Adrenal gland (tissue), 9 donors: ENCODE measurements at regions not wholly inside any gene's neighbourhood (a gene's known extent, or its start where the extent isn't known, plus 50 kb on each side); places are given as distances from the start of the nearest gene placed in this dataset.

Experiments
- DNase-seq, 7 donors: peaks; one replicate each; pipeline ENCODE4 v3.0.0-alpha.2; 2019 to 2020
- H3K27ac ChIP-seq, 5 donors: fragments of 200-600 bp; sonication (generic) in 4 of 5; 1 replicate in 3 of 5; 2 replicates in 2 of 5; pipeline versions ENCODE4 v1.5.1 to v1.8.0; 2016 to 2020; ENCODE audit warnings: mild to moderate bottlenecking in 1 of 5
- H3K27me3 ChIP-seq: fragments of 200-600 bp; 2 replicates; pipeline ENCODE4 v1.8.0; 2021
- H3K36me3 ChIP-seq, 2 donors: fragments of 200-600 bp; replicated peaks in 1 of 2; 1 replicate in 1 of 2; 2 replicates in 1 of 2; pipeline versions ENCODE4 v1.5.1 to v1.8.0; 2018 to 2022
- H3K4me1 ChIP-seq, 2 donors: fragments of 200-600 bp; replicated peaks in 1 of 2; 1 replicate in 1 of 2; 2 replicates in 1 of 2; pipeline versions ENCODE4 v1.5.1 to v1.8.0; 2018 to 2021
- H3K4me3 ChIP-seq, 4 donors: fragments of 200-600 bp; sonication (generic) in 3 of 4; one replicate each; pipeline ENCODE4 v1.5.1; 2016 to 2018
- H3K9me3 ChIP-seq, 3 donors: fragments of 200-600 bp; sonication (generic) in 1 of 3; replicated peaks in 1 of 3; 1 replicate in 2 of 3; 2 replicates in 1 of 3; pipeline versions ENCODE4 v1.5.1 to v1.8.0; 2016 to 2021
- POLR2A ChIP-seq, 2 donors: fragments of 450-650 bp; IDR thresholded peaks; one replicate each; pipeline ENCODE4 v1.6.1; 2017; ENCODE audit warnings: antibody characterized with exemption in 2 of 2, mild to moderate bottlenecking in 2 of 2, moderate library complexity in 1 of 2
- WGBS, 4 donors: extraction: QIAGEN DNeasy Blood & Tissue Kit in 2 of 4; methylation state at CpG; one replicate each; pipeline versions ENCODE4 v1.1.5 to v1.1.7; 2013 to 2017; 5-methylcytosine and 5-hydroxymethylcytosine counted together
- intact Hi-C, 2 donors: fragments of 100-400 bp; cut with DNase I; formaldehyde crosslinking; loops; one replicate each; pipeline versions ENCODE4 v1.14.1 to v1.15.0; 2022 to 2023
- TF ChIP-seq, protein P1 (sequence below), 6 experiments: fragments of 450-650 bp in 4 of 6; fragments of 200-600 bp in 2 of 6; sonication (generic) in 1 of 6; IDR thresholded peaks; 1 replicate in 5 of 6; 2 replicates in 1 of 6; pipeline versions ENCODE4 v1.5.1 to v1.8.0; 2016 to 2021; ENCODE audit warnings: antibody characterized with exemption in 6 of 6, mild to moderate bottlenecking in 2 of 6, moderate library complexity in 1 of 6
- donor health status: healthy with polysubstance abuse.
- donor health status: Bipolar disorder and iron deficiency.
- donor health status: DM: yes; HTN: yes; CAD: no.
- donor health status: DM: no; HTN: no; CAD: no.
- donor health status: DM: no; HTN: no; CAD: no.

DNA sequence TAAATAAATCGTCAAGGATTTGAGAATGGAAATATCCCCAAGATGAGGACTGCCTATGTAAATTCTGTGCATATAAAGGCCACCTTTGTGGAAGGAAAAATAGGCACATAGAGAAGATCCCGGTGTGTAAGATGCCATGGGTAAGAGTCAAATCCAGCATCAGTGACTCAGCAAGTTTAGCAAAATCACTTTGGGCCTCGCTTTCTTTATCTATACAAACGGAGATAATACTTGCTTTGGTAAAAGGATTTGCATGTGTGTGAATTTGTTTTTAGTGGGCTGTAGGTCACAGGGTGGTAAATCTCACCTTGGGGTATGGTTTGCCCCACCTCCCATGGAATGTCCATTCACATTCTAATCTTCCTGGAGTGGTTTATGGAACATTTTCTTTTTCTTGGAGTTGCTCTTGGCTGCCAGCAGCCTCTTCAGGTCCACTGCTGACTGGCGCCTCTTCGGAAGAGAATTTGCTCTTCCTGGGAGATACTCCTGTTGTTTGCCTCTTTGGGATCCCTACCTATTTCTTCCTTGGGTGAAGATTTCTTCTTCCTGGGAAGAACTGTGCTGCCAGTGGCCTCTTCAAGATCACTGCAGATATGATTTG is 587.6 kb downstream of the CDH11 start:
- Histone ChIP-seq H3K36me3 (no peaks in the 10 kb centered on the region), H3K4me1 (no peaks in the 10 kb centered on the region), H3K4me3 (no peak overlapping the region), H3K9me3 (no peaks in the 10 kb centered on the region), H3K27ac (no peak overlapping the region), H3K27me3 (no peaks in the 10 kb centered on the region)
- DNase-seq: no peak
- no peak for TF ChIP-seq POLR2A (IDR thresholded peaks at IDR 0.05)
- TF ChIP-seq, protein P1, sequence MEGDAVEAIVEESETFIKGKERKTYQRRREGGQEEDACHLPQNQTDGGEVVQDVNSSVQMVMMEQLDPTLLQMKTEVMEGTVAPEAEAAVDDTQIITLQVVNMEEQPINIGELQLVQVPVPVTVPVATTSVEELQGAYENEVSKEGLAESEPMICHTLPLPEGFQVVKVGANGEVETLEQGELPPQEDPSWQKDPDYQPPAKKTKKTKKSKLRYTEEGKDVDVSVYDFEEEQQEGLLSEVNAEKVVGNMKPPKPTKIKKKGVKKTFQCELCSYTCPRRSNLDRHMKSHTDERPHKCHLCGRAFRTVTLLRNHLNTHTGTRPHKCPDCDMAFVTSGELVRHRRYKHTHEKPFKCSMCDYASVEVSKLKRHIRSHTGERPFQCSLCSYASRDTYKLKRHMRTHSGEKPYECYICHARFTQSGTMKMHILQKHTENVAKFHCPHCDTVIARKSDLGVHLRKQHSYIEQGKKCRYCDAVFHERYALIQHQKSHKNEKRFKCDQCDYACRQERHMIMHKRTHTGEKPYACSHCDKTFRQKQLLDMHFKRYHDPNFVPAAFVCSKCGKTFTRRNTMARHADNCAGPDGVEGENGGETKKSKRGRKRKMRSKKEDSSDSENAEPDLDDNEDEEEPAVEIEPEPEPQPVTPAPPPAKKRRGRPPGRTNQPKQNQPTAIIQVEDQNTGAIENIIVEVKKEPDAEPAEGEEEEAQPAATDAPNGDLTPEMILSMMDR (IDR thresholded peaks at IDR 0.05): no peak
- 84 to 92% (median 87%) methylated on average over 6 of the region's 6 CpGs for WGBS, 4 donors
- intact Hi-C loops: no loop called here

DNA sequence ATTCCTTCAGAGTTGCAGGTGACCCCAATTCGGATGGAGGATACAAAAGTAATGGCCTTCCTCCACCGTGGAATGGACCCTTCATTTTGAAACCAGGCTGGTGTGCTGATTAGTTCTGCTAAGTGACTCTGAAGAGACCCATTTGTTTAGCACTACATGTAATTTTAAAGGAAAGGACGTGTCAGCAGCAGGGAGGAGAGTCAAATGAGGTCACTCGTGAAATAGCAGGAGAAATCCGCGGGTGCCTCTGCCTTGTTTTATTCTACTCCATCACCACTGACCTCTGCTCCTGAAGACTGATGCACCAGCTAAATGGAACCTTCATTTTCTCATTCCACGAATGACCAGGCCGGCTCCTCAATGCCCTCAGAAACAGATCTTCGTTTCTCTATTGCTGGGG is 589.2 kb downstream of the CDH11 start:
- TF ChIP-seq, protein P1 (IDR thresholded peaks at IDR 0.05): no peak
- TF ChIP-seq POLR2A (IDR thresholded peaks at IDR 0.05): no peak
- 72 to 83% (median 81%) methylated on average over 9 of the region's 9 CpGs for WGBS, 4 donors
- no peaks in the 10 kb centered on the region for H3K9me3 ChIP-seq
- H3K4me3 ChIP-seq: no peak overlapping the region
- no peak for DNase-seq
- H3K4me1 ChIP-seq: no peaks in the 10 kb centered on the region
- H3K36me3 ChIP-seq: no peaks in the 10 kb centered on the region
- no peaks in the 10 kb centered on the region for H3K27me3 ChIP-seq
- no peak overlapping the region for H3K27ac ChIP-seq
- intact Hi-C loops: no loop called here

DNA sequence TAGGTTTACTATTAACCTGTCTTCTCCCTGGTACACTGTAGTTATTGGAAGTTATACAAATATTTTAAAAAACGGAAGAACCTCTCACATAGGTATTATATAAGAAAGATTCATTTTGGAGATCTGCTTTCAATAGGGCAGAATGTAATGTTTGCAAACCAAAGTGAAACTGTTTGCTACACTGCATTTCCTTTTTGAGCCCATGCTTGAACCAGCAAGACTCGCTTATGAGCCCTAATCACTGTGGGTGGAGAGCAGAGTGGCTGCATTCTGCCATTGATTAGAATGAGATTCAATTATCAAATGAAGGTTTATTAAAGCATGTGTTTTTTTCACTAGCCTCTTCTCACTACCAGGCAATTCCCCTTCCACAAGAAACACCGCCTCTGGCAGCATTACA is 589.7 kb downstream of the CDH11 start:
- DNase-seq: no peak
- Histone ChIP-seq H3K4me3 (no peak overlapping the region), H3K27ac (no peak overlapping the region), H3K36me3 (no peaks in the 10 kb centered on the region), H3K9me3 (no peaks in the 10 kb centered on the region), H3K27me3 (no peaks in the 10 kb centered on the region), H3K4me1 (no peaks in the 10 kb centered on the region)
- TF ChIP-seq POLR2A (IDR thresholded peaks at IDR 0.05): no peak
- TF ChIP-seq, protein P1 (IDR thresholded peaks at IDR 0.05): no peak
- intact Hi-C loops: no loop called here
- WGBS, 4 donors: 68 to 76% (median 74%) methylated on average over 3 of the region's 3 CpGs

DNA sequence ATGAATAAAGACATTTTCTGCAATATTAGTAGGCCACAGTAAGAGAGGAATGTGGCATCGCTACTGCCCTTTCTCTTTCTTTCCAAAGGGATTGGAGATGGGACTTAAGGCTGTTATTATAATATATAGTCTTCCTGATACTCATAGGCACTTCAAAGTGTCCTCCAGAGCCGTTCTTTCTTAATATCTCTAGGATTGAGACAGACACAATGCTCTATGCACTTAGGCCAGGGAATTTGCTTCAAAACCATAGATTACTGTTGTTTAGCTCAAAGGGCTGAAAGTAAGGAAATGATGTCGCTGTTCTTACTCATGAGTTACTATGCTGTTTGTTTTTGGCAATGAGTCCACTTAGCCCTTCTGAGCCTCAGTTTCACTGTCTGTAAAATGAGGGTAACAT is 590.5 kb downstream of the CDH11 start:
- intact Hi-C loops: no loop called here
- 70 to 81% (median 80%) methylated on average over 3 of the region's 3 CpGs for WGBS, 4 donors
- no peak overlapping the region for H3K27ac ChIP-seq
- no peaks in the 10 kb centered on the region for H3K36me3 ChIP-seq
- H3K4me3 ChIP-seq: no peak overlapping the region
- DNase-seq: no peak
- no peaks in the 10 kb centered on the region for H3K4me1 ChIP-seq
- no peaks in the 10 kb centered on the region for H3K27me3 ChIP-seq
- no peaks in the 10 kb centered on the region for H3K9me3 ChIP-seq
- no peak for TF ChIP-seq POLR2A (IDR thresholded peaks at IDR 0.05)
- TF ChIP-seq, protein P1 (IDR thresholded peaks at IDR 0.05): no peak
